ENCODE measurements at regions not wholly inside any gene's neighbourhood (a gene's known extent, or its start where the extent isn't known, plus 50 kb on each side); places are given as distances from the start of the nearest gene placed in this dataset.

DNA sequence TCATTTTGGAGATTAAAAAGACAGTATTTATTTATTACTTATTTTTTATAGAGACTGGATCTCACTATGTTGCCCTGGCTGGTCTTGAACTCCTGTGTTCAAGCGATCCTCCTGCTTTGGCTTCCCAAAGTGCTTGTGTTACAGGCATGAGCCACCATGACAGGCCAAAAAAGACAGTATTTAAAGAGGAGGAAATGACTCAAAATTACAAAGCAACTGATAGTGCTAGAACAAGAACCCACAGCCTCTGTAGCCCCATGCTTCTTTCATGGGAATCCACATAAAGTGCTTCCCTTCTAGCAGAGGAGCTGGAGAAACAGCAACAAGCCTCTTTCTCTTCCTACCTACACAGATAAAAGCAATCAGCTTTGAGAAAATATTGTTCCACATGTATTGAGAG lies 230.7 kb upstream of the PODXL start:
- Histone ChIP-seq H3K9me1 (replicated peaks; ENCODE audit: control insufficient read depth, extremely low read depth, insufficient read depth, low read length) (no peaks in the 10 kb centered on the region), H3K4me1 (ENCODE audit: control insufficient read depth, extremely low read depth, insufficient read depth, low read length) (no peaks in the 10 kb centered on the region), H3K9ac (replicated peaks; ENCODE audit: extremely low read depth, insufficient read depth, low read length) (no peak overlapping the region), H3K79me2 (ENCODE audit: control insufficient read depth, insufficient read depth, low read length) (no peaks in the 10 kb centered on the region), H4K20me1 (replicated peaks; ENCODE audit: control insufficient read depth, extremely low read depth, insufficient read depth, low read length) (no peaks in the 10 kb centered on the region), H2AFZ (ENCODE audit: low read depth, low read length) (no peak overlapping the region), H3K36me3 (ENCODE audit: control insufficient read depth in 2 of 2, extremely low read depth in 1 of 2, insufficient read depth in 2 of 2, low read length in 2 of 2) (no peaks in the 10 kb centered on the region), H3K27me3 (ENCODE audit: control insufficient read depth in 2 of 2, insufficient read depth in 2 of 2, low read length in 2 of 2) (peaks cover 7 to 17% of the 10 kb centered on the region in 2 experiments), H3K27ac (ENCODE audit: insufficient read depth, low read depth, low read length) (no peak overlapping the region), H3K9me3 (replicated peaks; ENCODE audit: control insufficient read depth, insufficient read depth, low read length) (no peaks in the 10 kb centered on the region), H3K4me3 (replicated peaks in 1 of 3; ENCODE audit: insufficient read depth in 1 of 3, low read depth in 1 of 3, low read length in 3 of 3) (no peak overlapping the region), H3K4me2 (ENCODE audit: insufficient read depth, low read length) (no peak overlapping the region)
- FAIRE-seq (no peak), DNase-seq (ENCODE audit: low read depth, low spot score) (no peak)
- ChIA-PET CTCF (no interaction called here), POLR2A (no interaction called here)
- BruUV-seq (replicated peaks), result no TSS peak
- dilution Hi-C loops (cut with MboI; ENCODE audit: extremely low pct_ligation_motif_present, low sequenced_read_pairs), result no loop called here
- intact Hi-C loops (cut with micrococcal nuclease), result no loop called here
- TF ChIP-seq FOS (IDR thresholded peaks at IDR 0.05; ENCODE audit: borderline replicate concordance, insufficient read depth, low read length), result no peak
- no peak for TF ChIP-seq CTCF (IDR thresholded peaks at IDR 0.05; ENCODE audit: extremely low read depth in 1 of 2, insufficient read depth in 1 of 2, low read depth in 1 of 2, low read length in 2 of 2)
- TF ChIP-seq GATA2 (IDR thresholded peaks at IDR 0.05; ENCODE audit: insufficient read depth, insufficient read length, low read depth, low read length), result no peak
- no peak for TF ChIP-seq EZH2 (IDR thresholded peaks at IDR 0.05; ENCODE audit: borderline replicate concordance, low read depth, low read length, severe bottlenecking)
- TF ChIP-seq, protein P1, sequence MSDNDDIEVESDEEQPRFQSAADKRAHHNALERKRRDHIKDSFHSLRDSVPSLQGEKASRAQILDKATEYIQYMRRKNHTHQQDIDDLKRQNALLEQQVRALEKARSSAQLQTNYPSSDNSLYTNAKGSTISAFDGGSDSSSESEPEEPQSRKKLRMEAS (IDR thresholded peaks at IDR 0.05; ENCODE audit: insufficient read depth, insufficient read length), result no peak
- no peak for TF ChIP-seq MYC (IDR thresholded peaks at IDR 0.05; ENCODE audit: low read depth, low read length)
- TF ChIP-seq POLR2A (IDR thresholded peaks at IDR 0.05; ENCODE audit: low read depth, low read length), result no peak
- no peak for TF ChIP-seq POLR2AphosphoS5 (IDR thresholded peaks at IDR 0.05; ENCODE audit: insufficient read depth, low read depth, low read length)
- no peak for TF ChIP-seq JUN (IDR thresholded peaks at IDR 0.05; ENCODE audit: borderline replicate concordance, insufficient read depth, insufficient read length, low read depth)
